ENCODE measurements at regions not wholly inside any gene's neighbourhood (a gene's known extent, or its start where the extent isn't known, plus 50 kb on each side); places are given as distances from the start of the nearest gene placed in this dataset.

DNA sequence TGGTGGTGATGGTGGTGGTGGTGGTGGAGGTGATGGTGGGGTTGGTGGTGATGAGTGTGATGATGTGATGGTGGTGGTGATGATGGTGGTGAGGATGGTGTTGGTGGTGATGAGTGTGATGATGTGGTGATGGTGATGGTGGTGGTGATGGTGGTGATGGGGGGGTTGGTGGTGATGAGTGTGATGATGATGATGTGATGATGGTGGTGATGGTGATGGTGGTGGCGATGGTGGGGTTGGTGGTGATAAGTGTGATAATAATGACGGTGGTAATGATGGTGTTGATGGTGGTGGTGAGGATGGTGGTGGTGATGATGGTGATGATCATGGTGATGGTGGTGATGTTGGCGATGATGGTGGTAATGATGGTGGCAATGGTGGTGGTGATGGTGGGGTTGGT is 67.7 kb downstream of the RRM2 start:
- Histone ChIP-seq H3K36me3 (ENCODE audit: insufficient read depth, low read length) (no peaks in the 10 kb centered on the region), H3K27ac (ENCODE audit: low read depth, low read length) (no peak overlapping the region), H3K27me3 (ENCODE audit: insufficient read depth, low read length, poor library complexity, severe bottlenecking) (no peaks in the 10 kb centered on the region), H3K9me3 (ENCODE audit: low read length) (no peaks in the 10 kb centered on the region), H3K4me1 (ENCODE audit: insufficient read depth, low read length) (no peaks in the 10 kb centered on the region), H3K4me3 (ENCODE audit: low read length) (no peak overlapping the region)
- H3K4me3 Mint-ChIP-seq, result no peak overlapping the region
- no peak for DNase-seq
- peaks cover 0 to 3% of the 10 kb centered on the region in 2 donors for H3K27me3 Mint-ChIP-seq
- POLR2A ChIA-PET, result no interaction called here
- no peaks in the 10 kb centered on the region for H3K9me3 Mint-ChIP-seq
- H3K4me1 Mint-ChIP-seq, result no peaks in the 10 kb centered on the region
- H3K27ac Mint-ChIP-seq, result peak overlapping the region in 2 of 8 donors; percentile 7 to 10
- no peaks in the 10 kb centered on the region for H3K36me3 Mint-ChIP-seq
- CTCF ChIA-PET, result no interaction called here

DNA sequence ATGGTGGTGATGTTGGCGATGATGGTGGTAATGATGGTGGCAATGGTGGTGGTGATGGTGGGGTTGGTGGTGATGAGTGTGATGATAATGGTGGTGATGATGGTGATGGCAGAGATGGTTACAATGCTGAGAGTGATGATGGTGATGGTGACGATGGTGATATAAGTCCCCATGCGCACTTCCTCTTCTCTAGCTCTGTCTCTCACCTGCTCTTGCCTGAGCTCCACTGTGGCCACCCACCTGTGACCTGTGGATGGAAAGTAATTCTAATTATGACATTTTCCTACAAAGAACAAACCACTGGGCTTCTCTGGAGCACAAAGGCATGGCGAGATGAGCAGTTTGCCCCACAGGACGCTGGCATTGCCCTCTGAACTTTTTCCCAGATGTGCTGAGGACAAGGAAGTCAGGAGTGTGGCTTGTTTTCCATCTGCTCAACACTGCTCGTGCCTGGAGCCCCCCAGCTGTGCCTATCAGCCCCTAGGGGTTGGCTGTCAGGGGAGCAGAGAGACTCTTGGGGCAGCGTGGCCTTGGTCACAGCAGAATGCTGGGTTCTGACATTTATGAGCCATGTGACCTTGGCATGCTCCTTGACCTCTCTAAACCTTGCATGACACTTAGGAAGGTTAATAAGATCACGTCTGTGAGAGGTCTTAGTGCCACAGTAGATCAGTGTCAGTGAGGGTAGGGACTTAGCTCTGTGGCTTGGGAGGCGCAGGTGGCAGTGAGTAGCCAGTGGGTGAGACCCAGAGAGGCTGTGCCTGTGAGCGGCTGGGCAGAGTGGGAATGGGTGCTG is 68.4 kb downstream of the RRM2 start:
- ChIA-PET POLR2A (no interaction called here), CTCF (no interaction called here)
- Histone ChIP-seq H3K4me3 (ENCODE audit: low read length) (no peak overlapping the region), H3K27me3 (ENCODE audit: insufficient read depth, low read length, poor library complexity, severe bottlenecking) (no peaks in the 10 kb centered on the region), H3K36me3 (ENCODE audit: insufficient read depth, low read length) (no peaks in the 10 kb centered on the region), H3K4me1 (ENCODE audit: insufficient read depth, low read length) (no peaks in the 10 kb centered on the region), H3K9me3 (ENCODE audit: low read length) (no peaks in the 10 kb centered on the region), H3K27ac (ENCODE audit: low read depth, low read length) (no peak overlapping the region)
- Mint-ChIP-seq H3K4me1 (no peaks in the 10 kb centered on the region), H3K27me3 (no peaks in the 10 kb centered on the region), H3K36me3 (no peaks in the 10 kb centered on the region), H3K27ac (peak overlapping the region in 2 of 8 donors; percentile 10 to 50), H3K9me3 (no peaks in the 10 kb centered on the region), H3K4me3 (no peak overlapping the region)
- DNase-seq, result no peak

DNA sequence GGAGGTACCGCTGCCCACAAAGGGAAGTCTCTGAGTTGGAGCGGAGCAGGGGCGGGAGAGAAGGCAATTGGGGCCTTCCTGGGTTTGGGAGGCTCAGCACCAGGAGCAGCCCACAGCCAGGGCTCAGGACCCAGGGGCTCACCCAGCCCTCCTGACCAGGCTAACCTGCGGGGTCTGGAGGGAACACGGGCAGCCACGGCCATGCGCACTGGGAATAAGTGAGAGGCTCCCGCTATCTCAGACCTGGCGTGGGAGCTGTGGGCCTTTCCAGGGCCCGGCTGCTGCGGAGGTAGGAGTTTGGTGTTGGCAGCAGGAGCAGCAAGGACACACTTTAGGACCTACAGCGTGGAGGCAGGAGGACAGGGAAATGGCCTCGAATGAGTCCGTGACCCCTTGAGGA is 69.0 kb downstream of the RRM2 start:
- Mint-ChIP-seq H3K36me3 (no peaks in the 10 kb centered on the region), H3K4me1 (no peaks in the 10 kb centered on the region), H3K9me3 (no peaks in the 10 kb centered on the region), H3K27ac (peak overlapping the region in 1 of 8 donors; percentile 50), H3K4me3 (no peak overlapping the region), H3K27me3 (no peaks in the 10 kb centered on the region)
- Histone ChIP-seq H3K36me3 (ENCODE audit: insufficient read depth, low read length) (no peaks in the 10 kb centered on the region), H3K27me3 (ENCODE audit: insufficient read depth, low read length, poor library complexity, severe bottlenecking) (no peaks in the 10 kb centered on the region), H3K4me3 (ENCODE audit: low read length) (no peak overlapping the region), H3K27ac (ENCODE audit: low read depth, low read length) (no peak overlapping the region), H3K9me3 (ENCODE audit: low read length) (no peaks in the 10 kb centered on the region), H3K4me1 (ENCODE audit: insufficient read depth, low read length) (no peaks in the 10 kb centered on the region)
- CTCF ChIA-PET, result no interaction called here
- no peak for DNase-seq
- POLR2A ChIA-PET, result no interaction called here

- CTCF ChIA-PET, result no interaction called here
- Histone ChIP-seq H3K4me1 (ENCODE audit: insufficient read depth, low read length) (no peaks in the 10 kb centered on the region), H3K36me3 (ENCODE audit: insufficient read depth, low read length) (no peaks in the 10 kb centered on the region), H3K4me3 (ENCODE audit: low read length) (no peak overlapping the region), H3K27me3 (ENCODE audit: insufficient read depth, low read length, poor library complexity, severe bottlenecking) (no peaks in the 10 kb centered on the region), H3K9me3 (ENCODE audit: low read length) (no peaks in the 10 kb centered on the region), H3K27ac (ENCODE audit: low read depth, low read length) (no peak overlapping the region)
- H3K36me3 Mint-ChIP-seq, result no peaks in the 10 kb centered on the region
- no peaks in the 10 kb centered on the region for H3K27me3 Mint-ChIP-seq
- H3K4me3 Mint-ChIP-seq, result no peak overlapping the region
- POLR2A ChIA-PET, result no interaction called here
- H3K4me1 Mint-ChIP-seq, result no peaks in the 10 kb centered on the region
- DNase-seq, result no peak
- H3K9me3 Mint-ChIP-seq, result no peaks in the 10 kb centered on the region
- H3K27ac Mint-ChIP-seq, result no peak overlapping the region
Measured at GRCh38 chr2:10192392-10193015, 70.0 kb downstream of the RRM2 start.

GRCh38 chr2:10193276-10193795 is 70.8 kb downstream of the RRM2 start:
- no peak for DNase-seq
- Histone ChIP-seq H3K27ac (ENCODE audit: low read depth, low read length) (no peak overlapping the region), H3K36me3 (ENCODE audit: insufficient read depth, low read length) (no peaks in the 10 kb centered on the region), H3K27me3 (ENCODE audit: insufficient read depth, low read length, poor library complexity, severe bottlenecking) (no peaks in the 10 kb centered on the region), H3K4me3 (ENCODE audit: low read length) (no peak overlapping the region), H3K4me1 (ENCODE audit: insufficient read depth, low read length) (no peaks in the 10 kb centered on the region), H3K9me3 (ENCODE audit: low read length) (no peaks in the 10 kb centered on the region)
- H3K4me3 Mint-ChIP-seq, result no peak overlapping the region
- no peaks in the 10 kb centered on the region for H3K27me3 Mint-ChIP-seq
- ChIA-PET POLR2A (no interaction called here), CTCF (no interaction called here)
- no peaks in the 10 kb centered on the region for H3K4me1 Mint-ChIP-seq
- no peaks in the 10 kb centered on the region for H3K36me3 Mint-ChIP-seq
- H3K27ac Mint-ChIP-seq, result peak overlapping the region in 1 of 8 donors; percentile 3
- no peaks in the 10 kb centered on the region for H3K9me3 Mint-ChIP-seq

- no peak for DNase-seq
- Histone ChIP-seq H3K4me1 (ENCODE audit: insufficient read depth, low read length) (no peaks in the 10 kb centered on the region), H3K36me3 (ENCODE audit: insufficient read depth, low read length) (no peaks in the 10 kb centered on the region), H3K27ac (ENCODE audit: low read depth, low read length) (no peak overlapping the region), H3K9me3 (ENCODE audit: low read length) (no peaks in the 10 kb centered on the region), H3K4me3 (ENCODE audit: low read length) (no peak overlapping the region), H3K27me3 (ENCODE audit: insufficient read depth, low read length, poor library complexity, severe bottlenecking) (no peaks in the 10 kb centered on the region)
- no peaks in the 10 kb centered on the region for H3K9me3 Mint-ChIP-seq
- H3K27ac Mint-ChIP-seq, result no peak overlapping the region
- no peak overlapping the region for H3K4me3 Mint-ChIP-seq
- CTCF ChIA-PET, result no interaction called here
- no peaks in the 10 kb centered on the region for H3K27me3 Mint-ChIP-seq
- H3K36me3 Mint-ChIP-seq, result no peaks in the 10 kb centered on the region
- no peaks in the 10 kb centered on the region for H3K4me1 Mint-ChIP-seq
- POLR2A ChIA-PET, result no interaction called here
Measured at GRCh38 chr2:10193851-10194820, 71.6 kb downstream of the RRM2 start.

- POLR2A ChIA-PET, result interaction anchor here (0.6 kb wide), 1 partner anchor 13 kb away, joined by 5 read pairs; no protein-coding TSS in a partner anchor
- Mint-ChIP-seq H3K36me3 (no peaks in the 10 kb centered on the region), H3K4me3 (no peak overlapping the region), H3K4me1 (no peaks in the 10 kb centered on the region), H3K9me3 (no peaks in the 10 kb centered on the region), H3K27ac (no peak overlapping the region), H3K27me3 (no peaks in the 10 kb centered on the region)
- CTCF ChIA-PET, result no interaction called here
- H3K27ac ChIP-seq (ENCODE audit: low read depth, low read length), result no peak overlapping the region
- H3K36me3 ChIP-seq (ENCODE audit: insufficient read depth, low read length), result no peaks in the 10 kb centered on the region
- no peaks in the 10 kb centered on the region for H3K27me3 ChIP-seq (ENCODE audit: insufficient read depth, low read length, poor library complexity, severe bottlenecking)
- DNase-seq, result no peak
- H3K4me1 ChIP-seq (ENCODE audit: insufficient read depth, low read length), result no peaks in the 10 kb centered on the region
- no peaks in the 10 kb centered on the region for H3K9me3 ChIP-seq (ENCODE audit: low read length)
- no peak overlapping the region for H3K4me3 ChIP-seq (ENCODE audit: low read length)
Measured at GRCh38 chr2:10195278-10196109, 73.0 kb downstream of the RRM2 start.

All from CD8-positive, alpha-beta memory T cell (primary cell).